CD14-positive monocyte (primary cell): ENCODE measurements at regions not wholly inside any gene's neighbourhood (a gene's known extent, or its start where the extent isn't known, plus 50 kb on each side); places are given as distances from the start of the nearest gene placed in this dataset.

Source experiments
- DNase-seq, 3 donors: peaks; one replicate each; pipeline ENCODE4 v3.0.0-alpha.2; 2011 to 2022
- H2AFZ ChIP-seq: 2 replicates; pipeline ENCODE4 v1.6.0; 2012; ENCODE audit warnings: mild to moderate bottlenecking, low read depth, low read length, inconsistent platforms; ENCODE audit not compliant: insufficient read depth, poor library complexity, severe bottlenecking
- H3K27ac ChIP-seq, 2 donors: 1 replicate in 1 of 2; 2 replicates in 1 of 2; pipeline ENCODE4 v1.5.1; 2012 to 2013; ENCODE audit warnings: low read length in 2 of 2, control low read depth in 1 of 2, inconsistent platforms in 1 of 2, low read depth in 1 of 2, mild to moderate bottlenecking in 1 of 2
- H3K27me3 ChIP-seq, 2 donors: one replicate each; pipeline versions ENCODE4 v1.6.0 to v1.6.1; 2011 to 2013; ENCODE audit warnings: low read length in 2 of 2; ENCODE audit not compliant: control insufficient read depth in 2 of 2, insufficient read depth in 2 of 2
- H3K36me3 ChIP-seq, 2 donors: replicated peaks in 1 of 2; 1 replicate in 1 of 2; 2 replicates in 1 of 2; pipeline versions ENCODE4 v1.5.1 to v1.6.1; 2012 to 2013; ENCODE audit warnings: low read length in 2 of 2, control low read depth in 1 of 2, inconsistent platforms in 1 of 2, mild to moderate bottlenecking in 1 of 2; ENCODE audit not compliant: insufficient read depth in 2 of 2, control insufficient read depth in 1 of 2
- H3K4me1 ChIP-seq, 2 donors: 1 replicate in 1 of 2; 2 replicates in 1 of 2; pipeline versions ENCODE4 v1.5.1 to v1.6.1; 2012 to 2013; ENCODE audit warnings: low read length in 2 of 2, control low read depth in 1 of 2, inconsistent platforms in 1 of 2, mild to moderate bottlenecking in 1 of 2, moderate library complexity in 1 of 2; ENCODE audit not compliant: insufficient read depth in 2 of 2, control insufficient read depth in 1 of 2
- H3K4me2 ChIP-seq: replicated peaks from 2 replicates; pipeline ENCODE3; 2012; ENCODE audit warnings: low read length, moderate library complexity, mild to moderate bottlenecking; ENCODE audit not compliant: poor library complexity, severe bottlenecking; ENCODE audit errors: extremely low read depth
- H3K4me3 ChIP-seq, 3 experiments: fragments of 200-600 bp in 1 of 3; sonication (generic) in 1 of 3; replicated peaks in 1 of 3; 1 replicate in 2 of 3; 2 replicates in 1 of 3; pipeline ENCODE4 v1.5.1; 2011 to 2013; ENCODE audit warnings: low read length in 3 of 3, mild to moderate bottlenecking in 3 of 3, control low read depth in 2 of 3, low read depth in 2 of 3, inconsistent platforms in 1 of 3, moderate library complexity in 1 of 3
- H3K79me2 ChIP-seq: 2 replicates; pipeline ENCODE4 v1.6.0; 2012; ENCODE audit warnings: mild to moderate bottlenecking, control low read depth, inconsistent platforms, low read length, moderate library complexity; ENCODE audit not compliant: insufficient read depth
- H3K9ac ChIP-seq: 2 replicates; pipeline ENCODE4 v1.6.0; 2017; ENCODE audit warnings: low read length, mild to moderate bottlenecking; ENCODE audit not compliant: insufficient read depth, poor library complexity, severe bottlenecking
- H3K9me3 ChIP-seq, 2 donors: replicated peaks in 1 of 2; 1 replicate in 1 of 2; 2 replicates in 1 of 2; pipeline versions ENCODE4 v1.5.1 to v1.6.1; 2012 to 2013; ENCODE audit warnings: low read length in 2 of 2, control low read depth in 1 of 2; ENCODE audit not compliant: control insufficient read depth in 1 of 2, insufficient read depth in 1 of 2
- H4K20me1 ChIP-seq: 2 replicates; pipeline ENCODE4 v1.6.0; 2012; ENCODE audit warnings: mild to moderate bottlenecking, low read length, control low read depth, moderate library complexity; ENCODE audit not compliant: insufficient read depth
- H3K27ac Mint-ChIP-seq, 7 donors: one replicate each; pipeline ENCODE4 v1.8.0; 2020; ENCODE audit warnings: mild to moderate bottlenecking in 7 of 7, mixed read lengths in 7 of 7, moderate library complexity in 6 of 7, inconsistent platforms in 2 of 7
- H3K27me3 Mint-ChIP-seq, 3 donors: one replicate each; pipeline ENCODE4 v1.8.0; 2021 to 2022; ENCODE audit warnings: low read depth in 3 of 3, mild to moderate bottlenecking in 3 of 3, mixed read lengths in 3 of 3, moderate library complexity in 3 of 3, inconsistent platforms in 1 of 3
- H3K36me3 Mint-ChIP-seq, 2 donors: one replicate each; pipeline ENCODE4 v1.8.0; 2020; ENCODE audit warnings: mixed read lengths in 2 of 2, inconsistent platforms in 1 of 2, mild to moderate bottlenecking in 1 of 2
- H3K4me1 Mint-ChIP-seq: one replicate; pipeline ENCODE4 v1.8.0; 2020; ENCODE audit warnings: mild to moderate bottlenecking, mixed read lengths
- H3K4me3 Mint-ChIP-seq, 2 donors: one replicate each; pipeline ENCODE4 v1.8.0; 2020; ENCODE audit warnings: mild to moderate bottlenecking in 2 of 2, mixed read lengths in 2 of 2, moderate library complexity in 1 of 2
- H3K9me3 Mint-ChIP-seq, 7 donors: one replicate each; pipeline ENCODE4 v1.8.0; 2020 to 2022; ENCODE audit warnings: mixed read lengths in 7 of 7, mild to moderate bottlenecking in 6 of 7, moderate library complexity in 6 of 7, inconsistent platforms in 2 of 7
- CTCF ChIP-seq: fragments of 200-600 bp; IDR thresholded peaks from one replicate; pipeline ENCODE4 v1.8.0; 2022; ENCODE audit warnings: antibody characterized with exemption, mild to moderate bottlenecking
- WGBS: methylation state at CpG from one replicate; pipeline ENCODE4 v1.1.5; 2013; ENCODE audit warnings: missing lambda C conversion rate; ENCODE audit not compliant: insufficient coverage; 5-methylcytosine and 5-hydroxymethylcytosine counted together
- intact Hi-C, 2 donors: fragments of 100-400 bp; cut with micrococcal nuclease; formaldehyde crosslinking; loops; one replicate each; pipeline versions ENCODE4 v1.15.0 to v1.15.1; 2023

DNA sequence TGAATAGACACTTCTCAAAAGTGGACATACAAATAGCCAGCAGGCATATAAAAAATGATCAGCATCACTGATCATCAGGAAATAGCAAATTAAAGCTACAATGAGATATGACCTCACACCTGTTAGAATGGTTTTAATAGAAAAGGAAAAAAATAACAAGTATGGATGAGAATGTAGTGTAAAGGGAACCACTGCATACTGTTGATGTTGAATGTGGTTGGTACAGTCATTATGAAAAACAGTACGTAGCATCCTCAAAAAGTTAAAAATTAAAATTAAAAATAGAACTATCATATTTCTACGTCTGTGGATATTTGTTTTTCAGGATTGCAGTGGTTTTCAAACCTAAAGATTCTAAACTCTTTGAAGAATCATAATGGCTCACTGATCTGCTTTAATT is 215.1 kb upstream of the NREP start:
- H3K4me3 ChIP-seq, result no peak overlapping the region
- no peaks in the 10 kb centered on the region for H3K9me3 Mint-ChIP-seq
- H3K9ac ChIP-seq, result no peak overlapping the region
- no peaks in the 10 kb centered on the region for H3K36me3 ChIP-seq
- H3K9me3 ChIP-seq, result no peaks in the 10 kb centered on the region
- peaks cover 3 to 4% (median 4%) of the 10 kb centered on the region in 3 donors for H3K27me3 Mint-ChIP-seq
- H3K27ac ChIP-seq, result no peak overlapping the region
- no peaks in the 10 kb centered on the region for H4K20me1 ChIP-seq
- H3K4me1 ChIP-seq, result peaks cover 0 to 6% of the 10 kb centered on the region in 2 donors
- no peak overlapping the region for H3K4me3 Mint-ChIP-seq
- no peak overlapping the region for H3K4me2 ChIP-seq
- no CpG with 5 or more reads among the region's 2 CpGs for WGBS
- intact Hi-C loops, result no loop called here
- H3K4me1 Mint-ChIP-seq, result peaks cover 7% of the 10 kb centered on the region
- no peak for TF ChIP-seq CTCF
- H2AFZ ChIP-seq, result no peak overlapping the region
- no peaks in the 10 kb centered on the region for H3K36me3 Mint-ChIP-seq
- no peak for DNase-seq
- H3K27ac Mint-ChIP-seq, result no peak overlapping the region
- no peaks in the 10 kb centered on the region for H3K79me2 ChIP-seq
- no peaks in the 10 kb centered on the region for H3K27me3 ChIP-seq

DNA sequence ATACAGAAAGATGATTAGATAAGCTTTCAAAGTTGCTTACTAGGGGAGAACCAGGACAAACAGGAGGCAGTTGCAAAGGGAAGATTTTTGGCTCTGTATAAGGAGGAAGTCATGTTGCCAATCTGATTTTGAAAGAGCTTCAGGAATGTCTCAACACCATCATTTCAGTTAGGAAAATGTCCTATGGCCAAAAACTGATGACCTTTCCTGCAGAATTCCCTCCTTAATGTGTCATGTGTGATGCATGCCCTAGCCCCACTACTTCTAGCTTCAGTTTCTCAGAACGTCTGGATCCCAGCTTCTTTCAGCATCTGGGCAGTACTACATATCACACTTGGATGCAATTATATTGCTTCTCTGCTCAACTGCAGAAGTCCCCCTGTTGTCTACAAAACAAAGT is 211.5 kb upstream of the NREP start:
- peaks cover 0 to 3% (median 0%) of the 10 kb centered on the region in 7 donors for H3K9me3 Mint-ChIP-seq
- Histone ChIP-seq H3K27ac (no peak overlapping the region), H3K79me2 (no peaks in the 10 kb centered on the region), H3K27me3 (no peaks in the 10 kb centered on the region), H3K4me3 (no peak overlapping the region), H4K20me1 (no peaks in the 10 kb centered on the region), H3K4me1 (peaks cover 0 to 6% of the 10 kb centered on the region in 2 donors), H3K9ac (no peak overlapping the region), H3K4me2 (no peak overlapping the region), H3K36me3 (no peaks in the 10 kb centered on the region), H3K9me3 (no peaks in the 10 kb centered on the region), H2AFZ (no peak overlapping the region)
- no peaks in the 10 kb centered on the region for H3K36me3 Mint-ChIP-seq
- peaks cover 15% of the 10 kb centered on the region for H3K4me1 Mint-ChIP-seq
- intact Hi-C loops, result no loop called here
- no peak for DNase-seq
- H3K4me3 Mint-ChIP-seq, result no peak overlapping the region
- WGBS, result 56% methylated on average over 1 of the region's 1 CpG
- no peak overlapping the region for H3K27ac Mint-ChIP-seq
- peaks cover 0 to 4% (median 0%) of the 10 kb centered on the region in 3 donors for H3K27me3 Mint-ChIP-seq
- TF ChIP-seq CTCF, result no peak
